Hypothalamus (tissue), 51 donors: ENCODE measurements at regions not wholly inside any gene's neighbourhood (a gene's known extent, or its start where the extent isn't known, plus 50 kb on each side); places are given as distances from the start of the nearest gene placed in this dataset.

Experiments used
- DNase-seq, 51 donors: peaks; one replicate each; lab custom pipeline; 2025; lab: John Stamatoyannopoulos, UW

DNA sequence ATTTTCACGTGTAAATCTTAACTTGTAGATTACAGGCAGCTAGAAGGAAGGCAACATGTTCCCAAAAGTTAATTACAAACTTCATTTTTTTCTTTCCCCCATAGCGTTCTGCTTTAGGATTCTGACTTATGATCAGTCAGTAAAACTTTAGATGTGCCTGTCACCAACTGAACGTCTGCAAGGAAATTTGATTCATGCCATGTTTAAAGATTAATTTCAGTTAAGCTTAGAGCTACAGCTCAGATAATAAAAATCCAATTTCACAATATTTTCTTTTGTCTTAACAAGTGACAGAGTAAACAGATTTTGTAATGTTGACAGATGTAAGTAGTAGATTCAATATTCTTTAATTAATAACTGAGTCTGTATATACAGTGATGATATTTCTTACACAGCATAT is 253.1 kb downstream of the NFKBIZ start:
- no peak for DNase-seq

DNA sequence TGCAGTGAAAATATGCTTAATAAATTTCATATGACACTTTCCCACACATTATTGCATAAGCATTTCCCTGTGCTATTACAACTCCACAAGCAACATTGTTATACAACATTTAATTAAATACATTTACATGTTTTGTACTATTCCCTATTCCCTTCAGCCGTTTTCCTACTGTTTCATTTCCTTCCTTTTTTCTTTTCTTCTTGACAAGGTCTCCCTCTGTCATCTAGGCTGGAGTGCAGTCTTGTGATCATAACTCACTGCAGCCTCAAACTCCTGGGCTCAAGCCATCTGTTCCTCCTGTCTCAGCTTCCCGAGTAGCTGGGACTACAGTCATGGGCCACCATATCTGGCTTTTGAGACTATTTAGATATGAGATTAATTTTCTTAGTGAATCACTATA is 254.7 kb downstream of the NFKBIZ start:
- no peak for DNase-seq

DNA sequence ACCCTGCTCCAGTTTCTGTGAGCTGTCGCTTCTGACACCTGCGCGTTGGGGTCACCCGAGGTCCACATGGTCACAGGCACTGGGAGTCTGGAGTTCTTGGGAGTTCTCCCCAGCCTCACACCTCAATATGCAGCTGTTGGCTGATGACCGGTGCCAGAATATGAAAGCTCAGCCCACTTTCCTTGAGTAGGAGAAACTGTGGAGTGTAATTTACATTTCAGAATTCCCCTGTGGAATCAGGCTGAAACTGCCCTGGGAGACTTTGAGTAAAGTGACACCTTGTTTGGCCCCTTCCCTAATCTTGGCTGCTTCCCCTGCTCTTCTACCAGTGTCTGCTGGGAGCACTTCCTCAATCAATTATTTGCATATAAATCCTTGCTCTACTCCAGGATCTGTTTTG is 255.9 kb downstream of the NFKBIZ start:
- DNase-seq: no peak

DNA sequence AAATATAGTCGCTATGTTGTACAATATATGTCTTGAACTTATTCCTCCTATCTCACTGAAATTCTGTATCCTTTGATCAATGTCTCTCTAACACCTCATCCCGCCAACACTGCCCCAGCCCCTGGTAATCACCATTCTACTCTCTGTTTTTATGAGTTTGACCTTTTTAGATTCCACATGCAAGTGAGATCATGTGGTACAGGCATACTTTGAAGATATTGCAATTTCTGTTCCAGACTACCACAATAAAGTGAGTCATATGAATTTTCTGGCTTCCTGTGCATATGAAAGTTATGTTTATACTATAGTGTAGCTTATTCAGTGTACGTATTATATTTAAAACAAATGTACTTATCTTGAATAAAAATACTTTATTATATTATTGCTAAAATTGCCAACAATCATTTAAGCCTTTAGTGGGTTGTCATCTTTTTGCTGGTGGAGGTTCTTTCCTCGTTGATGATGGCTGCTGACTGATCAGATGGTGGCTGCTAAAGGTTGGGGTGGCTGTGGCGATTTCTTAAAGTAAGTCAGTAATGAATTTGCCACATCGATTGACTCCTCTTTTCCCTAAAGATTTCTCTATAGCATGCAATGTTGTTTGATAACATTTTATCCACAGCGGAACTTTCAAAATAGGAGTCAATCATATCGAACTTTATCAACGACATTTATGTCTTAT is 257.2 kb downstream of the NFKBIZ start:
- DNase-seq: no peak

DNA sequence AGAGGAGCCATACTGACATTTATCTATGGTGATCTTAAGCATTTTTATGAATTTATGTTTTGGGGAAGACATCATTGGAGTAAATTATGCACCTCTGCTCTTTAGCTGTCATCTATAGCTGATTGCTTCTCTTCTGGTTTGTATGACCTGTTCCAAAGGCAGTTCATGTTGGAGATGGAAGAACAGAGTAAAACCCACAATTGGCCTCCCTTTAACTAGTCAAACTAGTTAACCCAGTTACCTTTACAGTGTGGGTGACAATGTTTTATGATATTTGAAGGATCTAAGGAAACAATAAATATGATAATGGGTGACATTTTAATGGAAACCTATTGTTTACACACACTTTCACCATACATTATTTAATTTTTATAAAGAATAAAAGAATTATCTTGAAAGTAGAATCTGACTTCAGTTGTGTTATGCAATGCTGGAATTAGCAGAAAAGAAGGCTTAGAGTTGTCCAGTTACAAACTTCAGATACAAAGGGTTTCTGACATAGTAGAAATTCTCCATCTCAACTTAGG is 263.5 kb downstream of the NFKBIZ start:
- DNase-seq: no peak

DNA sequence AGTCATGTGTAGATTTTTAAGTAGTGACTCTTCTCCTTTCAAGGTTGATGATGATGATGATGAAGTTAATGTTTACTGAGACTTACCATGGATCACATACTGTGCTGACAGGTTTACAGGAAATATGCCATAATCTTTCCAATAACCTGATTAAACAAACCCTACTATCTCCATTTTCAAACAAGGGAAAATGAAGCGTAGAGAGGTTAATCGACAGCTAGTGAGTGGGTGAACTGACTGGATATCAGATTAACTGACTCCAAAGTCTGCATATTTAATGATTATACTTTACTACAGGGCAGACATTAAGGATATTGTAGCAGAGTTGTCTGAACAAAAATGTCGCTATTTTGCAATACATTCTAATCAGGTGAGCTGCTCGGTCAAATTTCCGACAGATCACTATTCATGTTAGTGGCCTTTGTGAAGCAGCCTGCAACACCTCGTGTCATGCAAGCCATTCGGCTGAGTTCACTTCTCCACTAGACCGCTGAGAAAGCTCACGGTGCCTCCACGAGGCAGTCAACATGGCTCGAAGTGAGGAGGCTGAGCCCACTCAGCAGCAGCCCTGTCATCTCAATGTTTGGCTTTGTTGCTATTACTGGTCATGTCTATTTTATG is 264.2 kb downstream of the NFKBIZ start:
- no peak for DNase-seq

DNA sequence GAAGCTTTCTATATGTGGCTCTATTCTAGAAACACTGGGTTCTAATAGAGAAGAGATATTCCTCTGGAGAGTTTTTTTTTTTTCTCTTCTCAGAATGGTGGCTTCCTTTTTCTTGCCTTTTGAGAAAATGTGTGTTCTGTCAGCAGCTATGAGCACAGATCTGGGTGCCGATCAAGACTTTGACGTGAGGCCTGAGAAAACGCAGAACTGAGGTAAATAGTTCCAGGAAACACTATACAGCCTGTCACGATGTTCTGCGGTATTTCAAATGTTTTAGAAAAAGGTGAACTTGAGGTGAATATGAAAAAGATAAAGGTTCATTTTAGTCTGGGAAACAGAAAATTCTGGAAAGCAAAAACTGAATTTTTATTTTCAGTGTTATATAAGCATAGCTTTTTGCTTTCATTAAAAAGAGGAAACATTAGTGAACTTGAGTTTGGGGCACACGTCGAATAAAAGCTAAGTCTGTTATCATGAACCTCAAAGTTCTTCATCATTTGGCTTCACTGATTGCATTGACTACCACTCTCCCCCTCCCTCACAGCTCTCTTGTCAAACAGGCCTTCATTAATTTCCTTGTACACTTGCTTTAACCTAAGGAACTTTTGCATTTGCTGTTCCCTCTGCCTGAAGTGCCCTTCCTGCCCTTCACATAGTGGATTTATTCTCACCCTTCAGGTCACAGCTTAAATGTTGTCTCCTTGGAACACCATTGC is 265.1 kb downstream of the NFKBIZ start:
- no peak for DNase-seq

DNA sequence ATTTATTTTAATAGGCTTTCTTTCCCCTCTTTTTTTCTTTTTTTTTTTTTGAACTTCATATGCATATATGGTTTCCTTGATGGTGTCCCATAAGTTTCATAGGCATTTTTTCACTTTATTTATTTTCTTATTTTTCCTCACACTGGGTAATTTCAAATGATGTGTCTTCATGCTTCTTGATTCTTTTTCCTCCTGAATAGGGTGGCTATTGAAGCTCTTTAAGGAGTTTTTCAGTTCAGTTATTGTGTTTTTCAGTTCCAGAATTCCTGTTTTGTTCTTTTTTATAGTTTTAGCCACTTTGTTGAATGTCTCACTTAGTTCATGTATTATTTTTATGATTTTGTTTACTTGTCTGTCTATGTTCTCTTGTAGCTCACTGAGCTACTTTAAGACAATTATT is 273.2 kb downstream of the NFKBIZ start:
- DNase-seq: no peak

DNA sequence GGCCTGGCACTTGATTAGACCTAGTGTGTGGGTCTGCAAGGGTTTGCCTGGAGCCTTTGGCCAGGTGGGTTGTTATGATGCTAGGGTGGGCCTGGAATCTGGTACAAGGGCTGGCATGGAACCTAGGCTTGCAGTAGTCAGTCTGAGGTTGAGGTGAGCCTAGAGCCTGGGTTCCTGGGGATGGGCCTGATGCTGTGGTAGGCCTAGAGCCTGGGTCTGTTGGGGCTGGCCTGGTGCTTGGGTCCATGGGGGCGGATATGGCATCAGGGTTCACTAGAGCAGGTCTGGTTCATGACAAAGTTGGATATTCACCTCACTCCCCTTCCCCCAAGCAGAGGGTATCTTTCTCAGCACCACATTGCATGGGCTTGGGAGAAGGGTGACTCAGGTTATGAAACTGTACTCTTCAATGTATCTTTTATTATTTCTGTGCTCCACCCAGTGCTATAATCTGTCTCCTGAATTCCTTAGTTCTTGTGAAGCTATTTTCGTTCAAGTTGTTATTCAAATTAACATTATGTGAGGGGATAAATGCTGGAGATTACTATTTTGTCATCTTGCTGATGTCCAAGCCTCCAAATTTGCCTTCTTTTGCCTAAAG is 274.4 kb downstream of the NFKBIZ start:
- DNase-seq: no peak

DNA sequence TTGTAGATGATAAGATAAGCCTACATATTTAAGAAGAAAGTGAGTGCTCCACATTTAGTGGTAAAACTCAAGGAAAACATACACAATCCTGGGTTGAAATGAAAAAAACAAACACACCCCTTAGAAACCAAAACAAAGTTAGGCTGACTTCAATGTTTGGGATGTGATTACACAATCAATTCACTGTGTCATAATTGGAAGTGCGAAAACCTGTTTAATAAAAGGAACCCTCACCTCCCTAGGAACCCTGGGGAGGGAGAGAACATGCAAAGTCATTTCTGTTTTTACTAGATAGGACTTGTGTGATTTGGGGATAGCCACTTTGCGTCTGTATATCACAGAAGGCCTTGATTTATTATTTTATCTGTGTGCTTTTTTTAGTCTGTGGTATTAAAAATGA is 275.0 kb downstream of the NFKBIZ start:
- no peak for DNase-seq

DNA sequence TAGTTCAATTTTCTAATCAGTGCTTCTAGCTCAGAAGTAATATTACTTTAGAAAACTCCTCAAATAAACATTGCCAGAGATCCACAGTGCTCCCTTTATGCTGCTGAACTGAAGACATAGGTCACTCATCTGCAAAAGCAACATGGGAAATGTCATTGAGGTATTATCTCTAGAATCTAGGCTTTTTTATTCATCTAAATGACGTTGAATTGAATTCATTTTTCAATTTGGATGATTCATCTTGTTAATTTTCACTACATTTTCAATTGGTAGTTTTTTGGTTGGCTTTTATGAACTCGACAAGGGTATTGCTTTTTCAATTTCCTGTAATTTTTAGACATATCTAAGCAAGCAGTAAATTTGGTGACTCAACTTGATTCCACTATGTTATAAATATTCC is 275.4 kb downstream of the NFKBIZ start:
- no peak for DNase-seq

DNA sequence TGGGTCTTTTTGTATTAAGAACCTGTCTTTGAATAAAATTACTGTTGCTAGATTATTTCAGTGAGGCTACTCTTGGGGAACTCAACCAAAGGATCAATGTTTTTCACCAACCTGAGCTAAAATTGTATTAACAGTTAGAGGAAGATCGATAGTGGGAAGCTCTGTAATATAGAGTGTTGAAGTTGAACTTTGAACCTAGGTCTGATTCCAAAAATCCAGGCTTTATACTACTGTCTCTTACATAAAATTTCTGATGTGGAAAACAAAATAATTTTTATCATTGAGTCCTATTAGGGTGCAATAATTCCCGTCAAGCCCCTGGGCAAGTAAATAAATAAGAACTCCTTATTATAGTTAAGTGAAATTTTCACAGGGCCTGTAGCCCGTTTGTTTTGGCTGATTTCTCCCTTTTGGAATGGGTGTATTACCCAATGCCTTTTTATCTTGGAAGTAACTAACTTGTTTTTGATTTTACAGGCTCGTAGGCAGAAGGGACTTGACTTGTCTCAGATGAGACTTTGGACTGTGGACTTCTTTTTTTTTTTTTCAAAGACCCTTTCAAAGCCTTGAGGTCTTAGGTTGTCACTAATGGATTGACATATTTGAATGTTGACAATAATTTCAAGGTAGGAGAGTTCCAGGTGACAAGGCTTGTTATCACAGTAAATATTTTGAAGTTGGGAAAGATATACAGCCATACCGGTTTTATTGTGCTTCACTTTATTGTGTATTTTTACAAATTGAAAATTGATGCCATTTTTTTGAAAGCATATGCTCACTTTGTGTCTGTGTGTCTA is 276.1 kb downstream of the NFKBIZ start:
- no peak for DNase-seq

DNA sequence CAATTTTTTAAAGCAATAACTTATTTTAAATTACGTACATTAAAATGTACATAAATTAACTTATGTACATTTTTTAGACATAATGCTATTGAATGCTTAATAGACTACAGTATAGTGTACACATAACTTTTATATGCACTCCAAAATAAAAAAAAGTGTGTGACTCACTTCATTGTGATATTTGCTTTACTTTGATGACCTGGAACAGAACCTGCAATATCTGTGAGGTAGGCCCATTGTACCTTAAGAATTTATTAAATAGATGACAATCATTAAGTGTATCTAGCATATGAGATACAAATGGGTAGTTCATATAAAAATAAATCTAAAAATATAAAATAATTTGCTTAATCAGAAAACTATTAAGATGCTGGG is 276.7 kb downstream of the NFKBIZ start:
- no peak for DNase-seq

DNA sequence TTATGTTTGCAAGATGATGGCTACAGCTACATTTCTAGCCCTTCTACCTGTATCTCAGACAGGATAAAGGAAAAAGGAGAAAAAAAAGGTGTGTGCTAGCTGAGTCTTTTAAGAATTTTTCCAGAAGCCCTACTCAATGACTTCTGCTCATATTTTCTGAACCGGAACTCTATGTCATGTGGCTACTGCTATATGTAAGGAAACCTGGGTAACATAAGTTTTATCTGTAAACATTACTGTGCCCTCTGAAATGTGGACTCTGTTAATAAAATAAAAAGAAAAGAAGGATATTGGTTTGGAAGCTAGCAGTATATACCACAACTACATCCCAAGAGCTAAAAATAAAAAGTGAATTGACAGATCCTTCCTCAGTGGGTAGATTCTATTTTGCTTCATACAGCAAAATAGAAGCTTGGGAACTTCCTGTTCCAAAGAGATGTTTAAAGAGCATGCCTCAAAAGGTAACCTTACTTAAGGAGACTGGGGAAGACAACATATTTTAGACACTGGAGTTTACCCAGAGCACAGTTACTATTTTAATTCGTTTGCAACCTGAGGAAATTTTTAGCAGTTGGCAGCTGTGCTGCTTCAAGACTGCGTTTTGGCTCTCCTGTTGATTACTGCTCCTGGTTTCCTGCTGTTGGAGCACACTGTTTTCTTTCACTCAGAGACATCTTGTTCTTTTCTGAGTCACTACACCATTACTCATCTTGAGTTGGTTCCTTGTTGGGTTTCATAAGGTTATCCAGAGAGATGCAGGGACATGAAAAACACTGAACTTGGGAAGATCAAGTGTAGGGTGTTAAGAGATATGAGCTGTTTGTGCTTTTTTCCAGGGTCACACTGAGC is 280.7 kb downstream of the NFKBIZ start:
- DNase-seq: peak in 2 of 51 donors; percentile 0 to 16

DNA sequence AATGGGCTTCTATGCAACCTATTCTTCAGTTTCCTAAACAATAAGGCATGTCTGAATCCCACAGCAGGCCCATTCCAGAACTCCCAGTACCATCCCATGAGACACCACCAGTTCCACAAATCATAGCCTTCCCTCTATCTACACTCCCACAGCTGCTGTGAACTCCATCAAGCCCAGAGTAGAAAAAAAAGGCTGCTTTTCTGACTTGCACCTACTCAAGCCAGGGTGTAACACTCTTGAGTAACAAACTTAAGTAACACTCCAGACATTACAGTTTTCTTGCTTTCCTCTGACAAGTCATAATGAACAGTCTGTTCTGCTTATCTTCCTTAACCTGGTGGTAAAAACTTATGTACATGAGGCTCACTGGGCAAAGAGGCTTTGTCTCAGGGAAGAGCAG is 283.1 kb downstream of the NFKBIZ start:
- no peak for DNase-seq

DNA sequence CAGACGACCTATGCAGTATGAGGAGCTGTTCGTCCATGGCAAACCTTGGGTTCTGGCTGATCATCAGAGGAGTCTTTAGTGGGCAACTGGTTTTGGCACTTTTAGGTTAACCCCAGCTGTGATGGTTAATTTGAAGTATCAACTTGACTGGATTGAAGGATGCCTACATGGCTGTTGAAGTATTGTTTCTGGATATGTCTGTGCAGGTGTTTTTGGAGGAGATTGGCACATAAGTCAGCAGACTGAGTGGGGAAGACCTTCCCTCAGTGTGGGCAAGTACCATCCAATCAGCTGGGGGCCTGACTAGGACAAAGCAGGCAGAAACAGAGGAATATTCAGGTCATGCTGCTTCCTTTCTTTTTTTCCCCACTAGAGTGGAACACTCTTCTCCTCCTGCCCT is 284.1 kb downstream of the NFKBIZ start:
- no peak for DNase-seq

DNA sequence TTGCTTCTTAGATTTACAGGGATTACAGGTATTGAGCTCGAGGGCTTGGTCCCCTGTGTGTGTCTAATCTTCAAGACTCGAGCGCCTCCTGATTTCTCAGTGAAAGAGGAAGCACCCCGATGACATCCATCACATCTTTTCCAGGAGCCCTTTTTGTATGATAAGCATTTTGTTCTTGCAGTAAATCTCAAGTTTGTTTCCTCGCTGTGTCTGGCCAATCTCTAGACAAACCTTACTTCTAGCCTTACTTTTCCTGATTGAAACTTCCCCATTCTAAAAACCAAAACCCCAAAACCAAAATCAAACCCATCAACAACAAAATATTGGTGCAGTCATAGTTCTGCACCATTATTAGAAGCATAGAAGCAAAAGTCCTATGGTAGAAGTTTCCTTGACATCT is 286.0 kb downstream of the NFKBIZ start:
- no peak for DNase-seq

DNA sequence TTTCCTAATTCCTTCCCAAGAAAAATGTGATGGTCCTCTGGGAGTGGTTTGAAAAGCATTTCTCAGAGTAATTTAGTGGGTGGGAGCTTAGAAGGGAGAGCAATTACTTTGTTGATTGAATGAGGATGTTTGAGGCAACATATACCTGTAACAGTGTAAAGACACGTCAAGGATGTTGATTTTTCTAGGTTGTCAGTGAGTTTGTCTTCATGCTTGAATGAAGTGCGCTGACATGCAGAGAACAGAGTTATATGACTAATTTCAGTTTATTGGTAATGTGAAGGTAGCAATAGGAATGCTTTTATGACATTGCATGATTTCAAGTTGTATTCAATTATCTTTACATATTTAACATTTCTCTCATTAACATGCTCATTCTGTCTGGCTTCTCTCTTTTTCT is 286.9 kb downstream of the NFKBIZ start:
- DNase-seq: no peak

DNA sequence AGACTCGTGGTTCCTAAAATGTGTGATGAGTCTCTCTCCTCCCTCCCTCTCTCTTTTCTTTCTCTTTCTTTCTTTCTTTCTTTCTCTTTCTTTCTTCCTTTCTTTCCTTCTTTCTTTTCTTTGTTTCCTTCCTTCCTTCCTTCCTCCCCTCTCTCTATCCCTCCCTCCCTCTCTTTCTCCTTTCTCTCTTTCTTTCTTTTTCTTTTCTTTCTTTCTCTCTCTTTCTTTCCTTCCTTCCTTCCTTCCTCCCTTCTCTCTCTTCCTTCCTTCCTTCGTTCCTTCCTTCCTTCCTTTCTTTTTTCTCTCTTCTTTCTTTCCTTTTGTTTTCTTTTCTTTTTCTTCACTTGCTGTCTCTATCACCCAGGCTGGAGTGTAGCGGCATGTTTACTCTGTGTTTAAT is 290.8 kb downstream of the NFKBIZ start:
- no peak for DNase-seq
